ENCODE measurements at regions not wholly inside any gene's neighbourhood (a gene's known extent, or its start where the extent isn't known, plus 50 kb on each side); places are given as distances from the start of the nearest gene placed in this dataset.

DNA sequence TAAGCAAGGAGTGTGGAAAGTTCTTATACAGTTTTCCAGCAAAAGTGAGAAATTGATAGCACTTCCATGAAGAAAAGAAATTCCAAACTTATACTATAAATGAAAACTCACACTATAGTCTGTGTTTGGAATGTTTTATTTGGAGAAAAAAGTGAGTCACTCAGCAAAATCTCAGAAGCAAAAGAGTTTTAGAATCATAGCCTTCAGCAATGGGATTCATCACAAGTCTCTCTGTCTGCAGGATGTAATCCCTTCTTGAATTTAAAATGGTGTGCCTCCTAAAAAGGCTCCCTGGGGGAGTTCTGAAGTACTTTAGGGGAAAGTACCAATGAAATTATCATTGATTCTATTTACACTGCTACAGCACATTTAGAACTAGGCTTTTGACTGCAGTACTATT lies 756.4 kb downstream of the XPNPEP1 start:
- Histone ChIP-seq H3K4me3 (ENCODE audit: low read length, poor library complexity, severe bottlenecking) (no peak overlapping the region), H3K9me3 (ENCODE audit: insufficient read depth, low read depth, low read length) (no peaks in the 10 kb centered on the region), H3K4me1 (ENCODE audit: insufficient read depth, low read length, poor library complexity, severe bottlenecking) (no peaks in the 10 kb centered on the region), H3K4me2 (ENCODE audit: low read depth, low read length, poor library complexity, severe bottlenecking) (no peak overlapping the region), H3K9ac (ENCODE audit: low read depth, low read length, poor library complexity, severe bottlenecking) (no peak overlapping the region), H3F3A (ENCODE audit: low read depth) (no peaks in the 10 kb centered on the region), H2AFZ (ENCODE audit: low read length) (no peak overlapping the region), H3K36me3 (ENCODE audit: insufficient read depth, low read length) (no peaks in the 10 kb centered on the region), H3K9me2 (replicated peaks; ENCODE audit: low read depth, low read length) (no peaks in the 10 kb centered on the region), H3K79me2 (ENCODE audit: insufficient read depth, low read length) (no peaks in the 10 kb centered on the region), H4K20me1 (ENCODE audit: insufficient read depth, low read length, poor library complexity, severe bottlenecking) (no peaks in the 10 kb centered on the region), H3K27me3 (ENCODE audit: insufficient read depth, low read length, poor library complexity, severe bottlenecking) (no peaks in the 10 kb centered on the region)
- TF ChIP-seq, protein P1, sequence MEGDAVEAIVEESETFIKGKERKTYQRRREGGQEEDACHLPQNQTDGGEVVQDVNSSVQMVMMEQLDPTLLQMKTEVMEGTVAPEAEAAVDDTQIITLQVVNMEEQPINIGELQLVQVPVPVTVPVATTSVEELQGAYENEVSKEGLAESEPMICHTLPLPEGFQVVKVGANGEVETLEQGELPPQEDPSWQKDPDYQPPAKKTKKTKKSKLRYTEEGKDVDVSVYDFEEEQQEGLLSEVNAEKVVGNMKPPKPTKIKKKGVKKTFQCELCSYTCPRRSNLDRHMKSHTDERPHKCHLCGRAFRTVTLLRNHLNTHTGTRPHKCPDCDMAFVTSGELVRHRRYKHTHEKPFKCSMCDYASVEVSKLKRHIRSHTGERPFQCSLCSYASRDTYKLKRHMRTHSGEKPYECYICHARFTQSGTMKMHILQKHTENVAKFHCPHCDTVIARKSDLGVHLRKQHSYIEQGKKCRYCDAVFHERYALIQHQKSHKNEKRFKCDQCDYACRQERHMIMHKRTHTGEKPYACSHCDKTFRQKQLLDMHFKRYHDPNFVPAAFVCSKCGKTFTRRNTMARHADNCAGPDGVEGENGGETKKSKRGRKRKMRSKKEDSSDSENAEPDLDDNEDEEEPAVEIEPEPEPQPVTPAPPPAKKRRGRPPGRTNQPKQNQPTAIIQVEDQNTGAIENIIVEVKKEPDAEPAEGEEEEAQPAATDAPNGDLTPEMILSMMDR (conservative IDR thresholded peaks at IDR 0.05; ENCODE audit: low read length) = no peak
- TF ChIP-seq EZH2phosphoT487 (IDR thresholded peaks at IDR 0.05; ENCODE audit: borderline replicate concordance) = no peak

DNA sequence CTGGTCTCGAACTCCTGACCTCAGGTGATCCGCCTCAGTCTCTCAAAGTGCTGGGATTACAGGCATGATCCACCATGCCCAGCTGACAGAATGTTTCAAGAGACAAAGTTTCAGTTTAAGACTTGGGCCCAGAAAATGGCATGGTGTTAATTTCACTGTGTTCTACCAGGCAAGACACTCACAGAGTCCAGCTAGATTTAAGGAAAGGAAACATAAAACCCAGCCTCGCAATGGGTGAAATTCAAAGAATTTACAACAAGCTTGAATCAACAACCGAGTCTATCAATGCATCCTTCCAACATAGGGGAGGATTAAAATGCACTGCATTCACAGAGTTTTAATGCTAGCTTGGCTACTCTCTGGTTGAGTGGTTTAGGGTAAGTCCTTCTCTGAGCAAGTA lies 764.0 kb downstream of the XPNPEP1 start:
- Histone ChIP-seq H3K4me3 (ENCODE audit: low read length, poor library complexity, severe bottlenecking) (no peak overlapping the region), H4K20me1 (ENCODE audit: insufficient read depth, low read length, poor library complexity, severe bottlenecking) (no peaks in the 10 kb centered on the region), H3K9me3 (ENCODE audit: insufficient read depth, low read depth, low read length) (no peaks in the 10 kb centered on the region), H3F3A (ENCODE audit: low read depth) (no peaks in the 10 kb centered on the region), H3K9me2 (replicated peaks; ENCODE audit: low read depth, low read length) (no peaks in the 10 kb centered on the region), H3K9ac (ENCODE audit: low read depth, low read length, poor library complexity, severe bottlenecking) (no peak overlapping the region), H3K79me2 (ENCODE audit: insufficient read depth, low read length) (no peaks in the 10 kb centered on the region), H2AFZ (ENCODE audit: low read length) (no peak overlapping the region), H3K4me2 (ENCODE audit: low read depth, low read length, poor library complexity, severe bottlenecking) (no peak overlapping the region), H3K36me3 (ENCODE audit: insufficient read depth, low read length) (no peaks in the 10 kb centered on the region), H3K4me1 (ENCODE audit: insufficient read depth, low read length, poor library complexity, severe bottlenecking) (no peaks in the 10 kb centered on the region), H3K27me3 (ENCODE audit: insufficient read depth, low read length, poor library complexity, severe bottlenecking) (no peaks in the 10 kb centered on the region)
- TF ChIP-seq, protein P1 (conservative IDR thresholded peaks at IDR 0.05; ENCODE audit: low read length) = no peak
- TF ChIP-seq EZH2phosphoT487 (IDR thresholded peaks at IDR 0.05; ENCODE audit: borderline replicate concordance) = no peak

DNA sequence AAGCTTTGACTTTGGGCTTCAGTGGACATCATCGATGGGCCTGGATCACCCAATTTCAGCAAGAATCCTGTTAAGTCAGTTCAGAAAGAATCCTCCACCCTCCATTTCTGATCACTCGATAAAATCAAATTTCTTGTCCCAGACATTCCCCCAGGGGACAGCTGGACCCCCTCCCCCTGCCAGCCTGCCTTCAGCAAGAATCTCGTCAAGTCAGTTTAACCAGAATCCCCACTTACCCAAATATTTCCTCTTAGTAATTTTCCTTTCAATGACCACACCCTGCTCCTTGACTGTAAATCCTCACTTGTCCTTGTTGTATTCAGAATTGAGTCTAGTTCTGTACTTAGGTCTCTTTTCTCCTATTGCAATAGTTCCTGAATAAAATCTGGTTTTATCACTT lies 766.9 kb downstream of the XPNPEP1 start:
- no peak for TF ChIP-seq EZH2phosphoT487 (IDR thresholded peaks at IDR 0.05; ENCODE audit: borderline replicate concordance)
- TF ChIP-seq, protein P1 (conservative IDR thresholded peaks at IDR 0.05; ENCODE audit: low read length) = no peak
- Histone ChIP-seq H3K9me2 (replicated peaks; ENCODE audit: low read depth, low read length) (no peaks in the 10 kb centered on the region), H2AFZ (ENCODE audit: low read length) (no peak overlapping the region), H3K9me3 (ENCODE audit: insufficient read depth, low read depth, low read length) (no peaks in the 10 kb centered on the region), H3K9ac (ENCODE audit: low read depth, low read length, poor library complexity, severe bottlenecking) (no peak overlapping the region), H3K36me3 (ENCODE audit: insufficient read depth, low read length) (no peaks in the 10 kb centered on the region), H4K20me1 (ENCODE audit: insufficient read depth, low read length, poor library complexity, severe bottlenecking) (no peaks in the 10 kb centered on the region), H3K4me2 (ENCODE audit: low read depth, low read length, poor library complexity, severe bottlenecking) (no peak overlapping the region), H3K4me3 (ENCODE audit: low read length, poor library complexity, severe bottlenecking) (no peak overlapping the region), H3K4me1 (ENCODE audit: insufficient read depth, low read length, poor library complexity, severe bottlenecking) (no peaks in the 10 kb centered on the region), H3K27me3 (ENCODE audit: insufficient read depth, low read length, poor library complexity, severe bottlenecking) (no peaks in the 10 kb centered on the region), H3K79me2 (ENCODE audit: insufficient read depth, low read length) (no peaks in the 10 kb centered on the region), H3F3A (ENCODE audit: low read depth) (no peaks in the 10 kb centered on the region)

Measured in Loucy (cell line).